ENCODE measurements at regions not wholly inside any gene's neighbourhood (a gene's known extent, or its start where the extent isn't known, plus 50 kb on each side); places are given as distances from the start of the nearest gene placed in this dataset.

GRCh38 chr1:209318181-209319056 is 265.1 kb upstream of the CAMK1G start:
- DNase-seq: no peak

DNA sequence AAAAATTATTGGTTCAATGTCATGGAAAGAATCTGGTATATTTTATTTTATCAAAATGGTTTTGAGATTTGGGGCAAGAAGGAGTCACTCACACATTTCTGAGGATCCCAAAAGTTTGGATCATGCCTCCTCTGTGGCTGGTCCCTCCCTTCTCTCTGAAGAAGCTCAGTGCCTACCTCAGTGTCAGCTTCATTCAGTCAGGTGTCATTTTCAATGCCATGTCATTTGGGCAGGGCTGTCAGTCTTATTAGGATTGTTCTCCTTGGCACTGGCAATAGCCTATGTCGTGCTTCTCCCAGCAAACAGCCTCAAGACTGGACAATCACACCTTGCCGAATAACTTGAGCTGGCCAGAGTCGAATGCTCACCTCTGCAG is 264.5 kb upstream of the CAMK1G start:
- no peak for DNase-seq

GRCh38 chr1:209319549-209319948 is 264.0 kb upstream of the CAMK1G start:
- no peak for DNase-seq

GRCh38 chr1:209323743-209324142 is 259.8 kb upstream of the CAMK1G start:
- no peak for DNase-seq

DNA sequence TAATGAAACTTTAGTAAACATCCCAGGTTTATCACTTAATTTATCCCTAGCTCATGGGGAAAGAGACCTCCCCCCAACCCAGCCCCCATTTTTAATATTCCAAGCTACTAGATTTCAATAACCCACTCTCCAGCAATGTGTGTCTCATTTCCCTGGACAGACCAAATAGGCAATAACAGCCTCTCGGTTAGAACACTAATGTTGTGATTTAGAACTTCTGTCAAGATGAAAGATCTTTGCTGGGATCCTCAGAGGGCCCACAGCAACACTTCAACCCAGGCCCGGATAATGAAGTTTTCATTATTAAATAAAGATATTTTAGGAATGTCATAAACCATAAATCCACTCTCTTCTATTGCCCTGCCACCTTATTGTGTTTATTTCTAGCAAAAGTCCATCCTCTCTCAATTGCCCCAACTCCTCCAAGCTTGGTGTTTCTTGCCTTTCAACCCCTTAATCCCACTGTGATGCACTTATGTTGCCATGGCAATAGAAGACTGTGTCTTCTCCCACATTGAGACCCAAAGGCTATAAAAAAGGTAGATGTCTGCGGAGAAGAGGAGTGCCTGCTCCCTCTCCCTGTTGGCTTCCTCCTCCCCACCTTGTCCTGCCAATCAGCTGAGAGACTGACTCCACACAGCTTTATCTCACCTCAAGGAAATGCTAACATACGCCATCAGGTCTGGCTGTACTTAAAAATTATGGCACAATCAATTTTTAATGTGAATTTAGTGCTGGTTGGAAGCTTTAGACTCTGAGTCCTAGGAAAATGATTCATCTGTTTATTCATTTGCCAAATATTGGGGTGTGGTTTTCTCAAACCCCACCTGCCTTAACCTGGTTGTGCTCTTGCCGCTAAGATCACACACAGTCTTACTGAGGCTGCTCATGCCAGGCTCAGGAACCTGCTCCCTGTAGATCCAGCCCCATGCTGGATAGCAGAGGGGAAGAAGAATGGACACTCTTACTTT is 258.3 kb upstream of the CAMK1G start:
- DNase-seq: no peak

GRCh38 chr1:209326076-209326475 is 257.4 kb upstream of the CAMK1G start:
- DNase-seq: no peak

DNA sequence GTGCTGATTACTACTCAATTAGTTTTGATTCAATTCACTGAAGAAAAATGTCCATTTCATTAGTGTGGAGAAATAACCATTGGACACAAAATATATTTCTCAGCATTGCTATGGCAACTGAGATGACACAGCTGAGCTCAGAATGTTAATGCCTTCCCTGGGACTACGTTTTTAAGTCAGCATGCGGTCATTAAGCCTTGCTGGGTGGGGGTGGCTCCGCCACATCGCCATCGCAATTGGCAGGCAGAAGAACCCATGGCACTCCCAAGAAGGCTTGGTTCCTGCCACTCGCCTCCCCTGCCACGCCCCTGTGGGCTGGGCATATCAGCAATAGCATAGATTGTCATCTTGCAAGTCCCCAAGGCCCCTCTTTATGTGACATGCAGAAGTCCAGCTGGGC is 256.7 kb upstream of the CAMK1G start:
- DNase-seq: no peak

DNA sequence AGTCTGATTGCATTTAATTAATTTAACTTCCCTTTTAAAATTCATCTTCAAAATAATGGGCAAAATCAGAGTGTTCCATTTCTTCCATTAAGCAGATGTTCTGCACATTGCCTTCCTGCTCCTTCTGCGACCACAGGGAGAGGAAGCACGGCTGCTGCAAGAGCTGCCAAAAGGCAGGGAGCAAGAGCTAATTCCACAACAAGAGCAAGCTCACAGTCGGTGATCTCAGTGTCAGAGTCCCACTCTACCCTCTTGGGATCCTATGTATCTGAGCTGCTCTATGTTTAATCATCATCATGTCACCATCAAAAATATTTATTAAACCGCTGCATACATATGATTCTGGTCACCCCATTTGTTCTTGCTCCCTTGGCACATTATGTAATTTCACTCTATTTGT is 255.3 kb upstream of the CAMK1G start:
- no peak for DNase-seq

DNA sequence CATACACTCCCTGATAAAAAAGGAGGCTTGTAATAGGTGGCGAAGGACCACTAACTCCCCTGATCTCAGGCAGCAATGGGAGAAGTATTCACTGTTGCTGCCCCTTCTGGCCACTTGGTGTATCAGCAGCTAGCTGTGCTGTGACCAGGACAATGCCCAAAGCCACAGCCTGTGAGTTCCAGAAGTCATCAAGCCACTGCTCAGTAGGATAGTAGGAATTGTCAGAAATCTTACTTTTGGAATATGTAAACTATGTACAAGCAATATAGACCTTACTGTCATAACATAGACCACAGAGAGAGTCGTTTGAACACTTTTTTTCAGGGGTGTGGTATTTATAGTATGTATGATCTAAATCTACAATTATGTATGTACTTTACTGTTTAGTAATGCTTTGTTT is 248.3 kb upstream of the CAMK1G start:
- no peak for DNase-seq

DNA sequence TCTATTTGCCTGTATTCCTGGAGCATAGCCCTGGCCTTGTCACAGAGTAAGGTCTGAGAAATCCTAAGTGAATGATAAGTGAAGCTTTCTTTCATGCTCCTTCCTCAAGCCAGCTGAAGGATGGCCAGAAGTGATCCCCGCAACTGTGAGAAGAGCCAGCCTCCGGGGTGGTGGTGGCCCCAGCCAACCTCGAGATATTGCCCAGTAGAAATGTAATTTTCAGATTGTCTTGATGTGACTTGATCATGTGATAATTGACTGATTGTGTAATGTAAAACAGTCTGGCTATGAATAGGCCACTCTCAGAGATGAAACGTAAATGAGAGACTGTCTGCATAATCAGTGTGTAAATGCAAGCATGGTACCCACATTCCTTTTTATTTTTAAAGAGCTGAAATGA is 242.4 kb upstream of the CAMK1G start:
- no peak for DNase-seq

DNA sequence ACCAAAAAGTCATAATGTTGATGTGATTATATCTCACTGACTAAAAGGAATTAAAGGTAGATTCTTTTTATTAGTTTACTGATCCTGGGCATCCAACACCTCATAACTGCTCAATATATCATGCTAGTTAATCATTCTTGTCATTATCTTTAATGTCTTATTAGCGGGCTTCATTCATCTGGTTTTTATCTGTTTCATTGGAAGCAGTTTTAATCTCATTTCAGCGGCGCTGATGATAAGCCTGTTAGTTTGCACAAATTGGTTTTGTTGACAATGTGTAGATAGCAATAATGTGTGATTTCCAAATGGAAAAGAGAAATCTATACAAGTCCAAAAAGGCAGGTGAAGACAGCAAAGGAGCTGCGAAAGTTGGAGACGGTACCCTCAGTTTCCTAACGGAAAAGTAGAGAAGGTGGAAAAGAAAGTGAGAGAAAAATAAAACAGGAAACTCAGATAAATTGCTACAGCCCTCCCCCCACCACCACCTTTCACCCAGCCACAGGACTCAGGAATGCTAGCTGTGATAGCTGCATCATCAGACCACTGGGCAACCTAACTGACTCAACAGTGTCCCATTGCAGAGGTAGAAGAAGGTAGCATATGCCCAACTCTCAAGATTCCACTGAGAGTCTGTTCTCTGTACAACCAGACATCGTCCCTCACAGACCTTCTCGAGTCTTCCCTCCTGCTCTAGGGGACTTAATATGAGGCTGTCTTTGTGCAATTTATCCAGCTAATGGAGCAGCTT is 241.7 kb upstream of the CAMK1G start:
- no peak for DNase-seq

- no peak for DNase-seq
Observed at GRCh38 chr1:209342441-209343175, 240.9 kb upstream of the CAMK1G start.

- DNase-seq: no peak
Observed at GRCh38 chr1:209343511-209343910, 240.0 kb upstream of the CAMK1G start.

DNA sequence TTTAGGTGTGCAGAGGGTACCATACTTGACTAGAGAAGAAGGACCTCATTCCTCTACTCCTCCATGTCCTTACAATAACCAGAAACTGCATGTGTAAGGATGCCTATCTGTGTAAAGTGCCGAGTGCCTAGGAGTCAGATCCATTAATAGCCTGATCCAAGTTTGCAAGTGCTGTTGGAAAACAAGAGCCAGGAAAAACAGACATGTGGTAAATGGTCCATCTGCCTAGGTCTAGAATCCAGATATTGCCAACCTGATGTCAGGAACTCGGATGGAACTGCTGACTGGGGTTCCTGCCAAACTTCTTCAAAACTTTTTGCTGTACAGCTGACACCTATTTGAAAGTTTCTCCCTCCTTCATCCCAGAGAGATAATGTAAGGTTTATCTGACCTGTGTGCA is 239.4 kb upstream of the CAMK1G start:
- no peak for DNase-seq

DNA sequence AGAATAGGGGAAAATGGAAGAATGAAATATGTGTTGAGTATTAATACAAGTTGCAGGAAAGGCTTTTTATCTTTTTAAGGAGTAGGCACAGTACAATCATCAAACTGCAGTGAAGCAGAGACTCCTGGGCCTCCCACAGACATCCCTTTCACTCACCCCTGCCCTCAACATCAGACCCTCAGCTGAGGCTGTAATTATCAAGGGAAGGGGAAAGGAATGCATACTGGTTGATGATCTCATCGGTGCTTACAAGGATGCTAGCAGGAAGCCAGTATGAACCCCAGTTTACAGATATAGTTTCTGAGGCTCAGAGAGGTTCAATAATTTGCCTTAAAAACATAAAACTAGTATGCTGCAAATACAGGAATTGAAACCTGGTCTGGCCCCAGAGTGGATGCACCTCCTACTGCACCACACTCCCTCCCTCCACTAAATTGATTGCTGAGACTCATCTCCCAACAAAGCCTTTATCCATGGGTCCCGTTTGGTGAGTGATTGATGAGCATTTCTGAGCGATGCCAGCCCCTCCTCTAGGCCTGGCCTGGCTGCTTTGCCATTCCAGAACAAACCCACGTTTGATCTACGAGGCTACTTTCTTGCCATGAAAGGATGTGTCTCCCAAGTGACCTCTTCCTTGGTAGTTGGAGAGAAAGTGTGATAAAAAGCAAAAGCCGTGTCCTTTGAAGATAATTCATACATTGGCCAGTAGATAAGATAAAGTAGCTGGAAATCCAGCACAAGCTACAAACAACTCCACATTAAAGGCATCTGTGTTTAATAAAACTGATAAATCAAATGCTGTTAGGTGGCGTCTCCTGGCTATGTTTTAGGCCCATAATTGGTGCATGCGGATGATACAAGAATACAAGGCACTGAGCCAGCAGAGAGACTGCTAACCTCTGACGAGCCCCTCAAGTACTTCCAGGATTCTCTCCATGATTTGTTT is 233.9 kb upstream of the CAMK1G start:
- DNase-seq: no peak

DNA sequence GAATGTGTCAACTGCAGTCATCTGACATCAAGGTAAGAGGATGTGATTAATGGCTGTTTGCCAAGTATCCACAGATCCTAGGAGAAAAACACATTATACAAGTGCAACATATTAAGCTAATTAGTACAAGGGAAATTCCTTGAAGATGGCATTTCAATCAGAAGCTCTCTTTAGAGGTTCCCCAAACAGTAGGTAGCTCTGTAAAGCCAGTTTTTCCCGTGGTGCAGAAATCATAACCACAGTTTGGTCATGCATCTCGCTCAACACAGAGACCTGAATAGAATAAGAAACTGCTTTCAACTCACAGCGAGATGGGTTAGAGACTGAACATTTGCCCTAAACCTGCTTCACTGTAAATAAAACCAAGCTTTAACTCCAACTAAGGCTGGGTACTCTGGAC is 230.5 kb upstream of the CAMK1G start:
- DNase-seq: no peak

- peak; percentile 13 to 21 for DNase-seq
Observed at GRCh38 chr1:209354111-209354839, 229.2 kb upstream of the CAMK1G start.

DNA sequence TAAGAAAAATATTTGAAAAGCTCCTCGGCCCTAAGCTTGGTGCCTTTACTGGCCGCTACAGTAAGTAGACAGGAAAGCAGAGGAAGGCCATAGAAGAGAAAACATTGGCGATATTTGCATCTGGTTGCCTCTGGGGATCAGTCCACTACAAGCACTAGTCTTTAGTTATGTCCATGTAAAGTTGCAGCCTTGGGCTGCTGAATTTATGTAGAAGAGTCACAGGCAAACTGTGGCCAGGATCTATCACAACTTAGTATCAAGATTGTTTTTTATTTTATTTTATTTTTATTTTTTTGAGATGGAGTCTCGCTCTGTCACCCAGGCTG is 228.7 kb upstream of the CAMK1G start:
- no peak for DNase-seq

GRCh38 chr1:209355415-209355814 is 228.1 kb upstream of the CAMK1G start:
- no peak for DNase-seq

GRCh38 chr1:209356976-209357377 is 226.5 kb upstream of the CAMK1G start:
- DNase-seq: no peak

DNA sequence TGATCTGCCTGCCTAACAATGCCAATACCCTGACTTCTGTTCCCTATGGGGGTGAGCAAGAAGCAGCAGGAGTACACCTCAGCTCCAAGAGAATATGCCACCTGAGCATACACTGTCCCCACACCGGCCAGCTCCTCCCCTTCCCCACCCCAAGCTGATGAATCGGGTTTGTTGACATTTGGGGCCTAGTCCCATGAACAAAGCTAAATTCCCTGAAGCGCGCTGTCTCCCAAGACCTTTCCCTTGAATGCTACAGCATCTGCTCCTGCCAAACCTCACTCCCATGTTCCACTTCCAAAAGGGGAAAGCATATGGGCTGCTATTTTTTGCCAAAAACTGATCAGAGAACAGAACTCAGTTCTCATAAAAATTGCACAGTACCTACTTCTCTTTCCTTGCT is 220.4 kb upstream of the CAMK1G start:
- DNase-seq: no peak

Measured in activated CD4-positive, alpha-beta T cell treated with anti-CD3 and anti-CD28 coated beads, Interleukin-2, amount 50 U/mL, for 4 hours (primary cell).